ENCODE measurements at regions not wholly inside any gene's neighbourhood (a gene's known extent, or its start where the extent isn't known, plus 50 kb on each side); places are given as distances from the start of the nearest gene placed in this dataset.

- no peaks in the 10 kb centered on the region for H3K36me3 ChIP-seq (ENCODE audit: control insufficient read depth, low read length)
- H3F3A ChIP-seq (ENCODE audit: control insufficient read depth, insufficient read depth) = no peaks in the 10 kb centered on the region
- TF ChIP-seq CTCF (IDR thresholded peaks at IDR 0.05; ENCODE audit: low read depth, low read length, poor library complexity, severe bottlenecking) (no peak), EZH2phosphoT487 (IDR thresholded peaks at IDR 0.05; ENCODE audit: borderline replicate concordance, low read length) (no peak)
- no peaks in the 10 kb centered on the region for H3K9me3 ChIP-seq (ENCODE audit: control insufficient read depth, insufficient read depth, low read length)
- no peaks in the 10 kb centered on the region for H3K4me1 ChIP-seq (ENCODE audit: control insufficient read depth, low read length)
- H4K20me1 ChIP-seq (ENCODE audit: control insufficient read depth, insufficient read depth, low read depth, low read length) = no peaks in the 10 kb centered on the region
- no peaks in the 10 kb centered on the region for H3K9me2 ChIP-seq (replicated peaks; ENCODE audit: control insufficient read depth, low read length)
- H3K27ac ChIP-seq (ENCODE audit: low read depth, low read length) = no peak overlapping the region
- H3K79me2 ChIP-seq (ENCODE audit: control insufficient read depth, low read length) = no peaks in the 10 kb centered on the region
- H3K4me3 ChIP-seq (ENCODE audit: low read length) = no peak overlapping the region
- H3K27me3 ChIP-seq (ENCODE audit: control insufficient read depth, low read length) = no peaks in the 10 kb centered on the region
- no peak overlapping the region for H3K4me2 ChIP-seq (ENCODE audit: low read length)
Measured at GRCh38 chr9:80009204-80009603, 437.4 kb downstream of the TLE4 start.

- TF ChIP-seq CTCF (IDR thresholded peaks at IDR 0.05; ENCODE audit: low read depth, low read length, poor library complexity, severe bottlenecking) (no peak), EZH2phosphoT487 (IDR thresholded peaks at IDR 0.05; ENCODE audit: borderline replicate concordance, low read length) (no peak)
- H3K79me2 ChIP-seq (ENCODE audit: control insufficient read depth, low read length) = no peaks in the 10 kb centered on the region
- no peaks in the 10 kb centered on the region for H3K9me2 ChIP-seq (replicated peaks; ENCODE audit: control insufficient read depth, low read length)
- no peaks in the 10 kb centered on the region for H3K4me1 ChIP-seq (ENCODE audit: control insufficient read depth, low read length)
- H3K36me3 ChIP-seq (ENCODE audit: control insufficient read depth, low read length) = no peaks in the 10 kb centered on the region
- no peaks in the 10 kb centered on the region for H3F3A ChIP-seq (ENCODE audit: control insufficient read depth, insufficient read depth)
- H3K4me3 ChIP-seq (ENCODE audit: low read length) = no peak overlapping the region
- no peaks in the 10 kb centered on the region for H3K27me3 ChIP-seq (ENCODE audit: control insufficient read depth, low read length)
- no peak overlapping the region for H3K4me2 ChIP-seq (ENCODE audit: low read length)
- H3K9me3 ChIP-seq (ENCODE audit: control insufficient read depth, insufficient read depth, low read length) = no peaks in the 10 kb centered on the region
- H4K20me1 ChIP-seq (ENCODE audit: control insufficient read depth, insufficient read depth, low read depth, low read length) = no peaks in the 10 kb centered on the region
- H3K27ac ChIP-seq (ENCODE audit: low read depth, low read length) = no peak overlapping the region
Measured at GRCh38 chr9:80004714-80005113, 432.9 kb downstream of the TLE4 start.

- Histone ChIP-seq H3K27me3 (ENCODE audit: control insufficient read depth, low read length) (no peaks in the 10 kb centered on the region), H3K4me2 (ENCODE audit: low read length) (no peak overlapping the region), H4K20me1 (ENCODE audit: control insufficient read depth, insufficient read depth, low read depth, low read length) (no peaks in the 10 kb centered on the region), H3K4me1 (ENCODE audit: control insufficient read depth, low read length) (no peaks in the 10 kb centered on the region), H3K36me3 (ENCODE audit: control insufficient read depth, low read length) (no peaks in the 10 kb centered on the region), H3K4me3 (ENCODE audit: low read length) (no peak overlapping the region), H3F3A (ENCODE audit: control insufficient read depth, insufficient read depth) (no peaks in the 10 kb centered on the region), H3K9me3 (ENCODE audit: control insufficient read depth, insufficient read depth, low read length) (no peaks in the 10 kb centered on the region), H3K9me2 (replicated peaks; ENCODE audit: control insufficient read depth, low read length) (no peaks in the 10 kb centered on the region), H3K79me2 (ENCODE audit: control insufficient read depth, low read length) (no peaks in the 10 kb centered on the region), H3K27ac (ENCODE audit: low read depth, low read length) (no peak overlapping the region)
- TF ChIP-seq CTCF (IDR thresholded peaks at IDR 0.05; ENCODE audit: low read depth, low read length, poor library complexity, severe bottlenecking) (no peak), EZH2phosphoT487 (IDR thresholded peaks at IDR 0.05; ENCODE audit: borderline replicate concordance, low read length) (no peak)
Measured at GRCh38 chr9:79990536-79990935, 418.8 kb downstream of the TLE4 start.

- Histone ChIP-seq H3K9me2 (replicated peaks; ENCODE audit: control insufficient read depth, low read length) (no peaks in the 10 kb centered on the region), H3K4me3 (ENCODE audit: low read length) (no peak overlapping the region), H3K9me3 (ENCODE audit: control insufficient read depth, insufficient read depth, low read length) (no peaks in the 10 kb centered on the region), H3K27me3 (ENCODE audit: control insufficient read depth, low read length) (no peaks in the 10 kb centered on the region), H3F3A (ENCODE audit: control insufficient read depth, insufficient read depth) (no peaks in the 10 kb centered on the region), H3K4me1 (ENCODE audit: control insufficient read depth, low read length) (no peaks in the 10 kb centered on the region), H3K36me3 (ENCODE audit: control insufficient read depth, low read length) (no peaks in the 10 kb centered on the region), H4K20me1 (ENCODE audit: control insufficient read depth, insufficient read depth, low read depth, low read length) (no peaks in the 10 kb centered on the region), H3K27ac (ENCODE audit: low read depth, low read length) (no peak overlapping the region), H3K79me2 (ENCODE audit: control insufficient read depth, low read length) (no peaks in the 10 kb centered on the region), H3K4me2 (ENCODE audit: low read length) (no peak overlapping the region)
- no peak for TF ChIP-seq EZH2phosphoT487 (IDR thresholded peaks at IDR 0.05; ENCODE audit: borderline replicate concordance, low read length)
- no peak for TF ChIP-seq CTCF (IDR thresholded peaks at IDR 0.05; ENCODE audit: low read depth, low read length, poor library complexity, severe bottlenecking)
Measured at GRCh38 chr9:79989079-79989478, 417.3 kb downstream of the TLE4 start.
